ENCODE measurements at regions not wholly inside any gene's neighbourhood (a gene's known extent, or its start where the extent isn't known, plus 50 kb on each side); places are given as distances from the start of the nearest gene placed in this dataset.

DNA sequence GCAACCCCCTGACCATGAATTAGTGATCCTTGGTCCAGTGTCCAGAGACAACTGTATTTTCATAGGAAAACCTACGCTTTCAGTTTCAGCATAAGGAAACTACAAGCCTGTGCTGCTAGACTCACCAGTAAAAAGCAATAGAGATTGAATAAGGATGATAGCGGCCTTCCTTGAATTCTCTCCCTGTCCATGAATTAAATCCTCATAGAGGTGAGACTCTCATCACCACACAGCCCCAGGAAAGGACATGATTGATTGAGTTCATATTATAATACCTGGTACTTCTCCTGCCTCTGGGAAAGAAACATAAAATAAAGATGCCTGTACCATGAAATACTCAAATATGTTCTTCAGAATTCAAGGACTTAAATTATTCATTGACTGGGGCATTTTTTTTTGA is 146.3 kb upstream of the SPOPL start:
- H3K79me2 ChIP-seq: no peaks in the 10 kb centered on the region
- TF ChIP-seq, protein P1, sequence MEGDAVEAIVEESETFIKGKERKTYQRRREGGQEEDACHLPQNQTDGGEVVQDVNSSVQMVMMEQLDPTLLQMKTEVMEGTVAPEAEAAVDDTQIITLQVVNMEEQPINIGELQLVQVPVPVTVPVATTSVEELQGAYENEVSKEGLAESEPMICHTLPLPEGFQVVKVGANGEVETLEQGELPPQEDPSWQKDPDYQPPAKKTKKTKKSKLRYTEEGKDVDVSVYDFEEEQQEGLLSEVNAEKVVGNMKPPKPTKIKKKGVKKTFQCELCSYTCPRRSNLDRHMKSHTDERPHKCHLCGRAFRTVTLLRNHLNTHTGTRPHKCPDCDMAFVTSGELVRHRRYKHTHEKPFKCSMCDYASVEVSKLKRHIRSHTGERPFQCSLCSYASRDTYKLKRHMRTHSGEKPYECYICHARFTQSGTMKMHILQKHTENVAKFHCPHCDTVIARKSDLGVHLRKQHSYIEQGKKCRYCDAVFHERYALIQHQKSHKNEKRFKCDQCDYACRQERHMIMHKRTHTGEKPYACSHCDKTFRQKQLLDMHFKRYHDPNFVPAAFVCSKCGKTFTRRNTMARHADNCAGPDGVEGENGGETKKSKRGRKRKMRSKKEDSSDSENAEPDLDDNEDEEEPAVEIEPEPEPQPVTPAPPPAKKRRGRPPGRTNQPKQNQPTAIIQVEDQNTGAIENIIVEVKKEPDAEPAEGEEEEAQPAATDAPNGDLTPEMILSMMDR (IDR thresholded peaks at IDR 0.05): no peak
- H3K9ac ChIP-seq: no peak overlapping the region
- H2AFZ ChIP-seq: no peak overlapping the region
- no peaks in the 10 kb centered on the region for H3K9me3 ChIP-seq (ENCODE audit: control insufficient read depth, low read length)
- no peaks in the 10 kb centered on the region for H3K27me3 ChIP-seq (ENCODE audit: control insufficient read depth, insufficient read depth, low read length)
- H3K36me3 ChIP-seq (ENCODE audit: control insufficient read depth, insufficient read depth, low read length): no peaks in the 10 kb centered on the region
- no peaks in the 10 kb centered on the region for H3K4me1 ChIP-seq
- no peak overlapping the region for H3K4me2 ChIP-seq (ENCODE audit: low read length)
- H3K4me3 ChIP-seq (ENCODE audit: low read depth, low read length): no peak overlapping the region
- H3K27ac ChIP-seq: no peak overlapping the region

DNA sequence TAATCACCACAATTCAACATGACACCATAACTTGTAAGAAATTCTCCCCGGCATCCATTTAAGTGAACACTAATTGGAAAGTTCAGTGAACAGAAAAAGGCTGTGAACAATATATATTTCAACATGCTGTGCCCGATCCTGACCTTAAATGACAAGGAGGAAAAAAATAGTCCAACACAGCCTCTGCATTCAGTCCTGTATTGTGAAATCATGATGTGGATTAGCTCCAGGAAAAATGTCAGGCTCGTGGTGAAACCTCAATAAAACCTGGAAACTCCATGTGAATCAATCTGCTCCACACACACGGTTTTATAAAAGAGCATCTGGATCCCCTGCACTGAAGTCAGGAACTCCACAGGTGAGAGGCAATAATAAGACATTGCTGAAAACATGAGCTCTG is 145.4 kb upstream of the SPOPL start:
- H3K27ac ChIP-seq: no peak overlapping the region
- TF ChIP-seq, protein P1 (IDR thresholded peaks at IDR 0.05): no peak
- no peaks in the 10 kb centered on the region for H3K4me1 ChIP-seq
- no peak overlapping the region for H3K9ac ChIP-seq
- no peaks in the 10 kb centered on the region for H3K27me3 ChIP-seq (ENCODE audit: control insufficient read depth, insufficient read depth, low read length)
- H3K79me2 ChIP-seq: no peaks in the 10 kb centered on the region
- no peak overlapping the region for H3K4me2 ChIP-seq (ENCODE audit: low read length)
- no peak overlapping the region for H3K4me3 ChIP-seq (ENCODE audit: low read depth, low read length)
- no peaks in the 10 kb centered on the region for H3K36me3 ChIP-seq (ENCODE audit: control insufficient read depth, insufficient read depth, low read length)
- no peaks in the 10 kb centered on the region for H3K9me3 ChIP-seq (ENCODE audit: control insufficient read depth, low read length)
- no peak overlapping the region for H2AFZ ChIP-seq

DNA sequence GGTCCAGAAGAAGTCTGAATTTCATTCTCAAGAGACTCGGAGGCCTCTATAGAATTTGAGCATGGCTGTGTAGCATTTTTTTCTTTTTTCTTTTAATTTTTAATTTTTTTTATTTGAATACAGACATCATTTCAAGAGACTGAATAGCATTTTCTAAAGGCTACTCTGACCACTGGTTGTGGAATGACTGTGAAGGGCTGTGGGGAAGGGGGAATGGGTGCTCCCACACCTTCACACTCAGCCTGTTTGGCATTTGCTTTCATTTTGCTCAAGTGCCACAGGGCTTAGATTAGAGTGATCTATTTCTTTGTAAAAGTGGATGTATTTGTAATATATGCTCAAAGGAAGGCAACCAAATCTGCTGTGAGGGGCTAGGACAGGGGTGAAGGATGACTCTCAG is 142.0 kb upstream of the SPOPL start:
- TF ChIP-seq, protein P1 (IDR thresholded peaks at IDR 0.05): no peak
- Histone ChIP-seq H2AFZ (no peak overlapping the region), H3K4me2 (ENCODE audit: low read length) (no peak overlapping the region), H3K4me3 (ENCODE audit: low read depth, low read length) (no peak overlapping the region), H3K9me3 (ENCODE audit: control insufficient read depth, low read length) (no peaks in the 10 kb centered on the region), H3K27ac (no peak overlapping the region), H3K4me1 (no peaks in the 10 kb centered on the region), H3K79me2 (no peaks in the 10 kb centered on the region), H3K9ac (no peak overlapping the region), H3K27me3 (ENCODE audit: control insufficient read depth, insufficient read depth, low read length) (no peaks in the 10 kb centered on the region), H3K36me3 (ENCODE audit: control insufficient read depth, insufficient read depth, low read length) (no peaks in the 10 kb centered on the region)

DNA sequence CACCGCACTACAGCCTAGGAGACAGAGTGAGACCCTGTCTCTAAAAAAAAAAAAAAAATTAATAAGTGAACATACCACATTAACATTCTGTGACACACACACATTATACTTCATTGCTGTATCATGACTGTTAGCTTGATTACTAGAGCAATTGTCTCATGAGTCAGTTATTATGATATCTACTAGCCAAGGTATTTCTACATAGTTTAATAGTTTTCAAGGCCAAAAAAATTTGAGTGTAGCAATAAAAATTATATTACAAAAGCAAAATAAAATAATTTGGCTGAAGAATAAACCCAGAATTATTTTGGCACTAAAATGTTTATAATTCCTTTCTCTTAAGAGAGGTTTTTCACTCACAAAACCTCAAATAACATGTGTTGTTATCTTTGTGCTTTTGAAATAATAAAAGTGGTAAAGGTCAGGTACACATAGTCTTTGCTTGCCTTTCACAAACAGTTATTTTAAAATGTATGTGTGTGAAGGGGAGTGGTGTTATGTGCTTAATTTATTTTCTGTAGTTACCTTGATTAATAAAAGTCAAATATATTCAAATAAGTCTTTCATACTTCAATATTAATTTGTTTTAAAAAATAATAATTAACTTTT is 136.9 kb upstream of the SPOPL start:
- Histone ChIP-seq H3K27ac (no peak overlapping the region), H2AFZ (no peak overlapping the region), H3K9me3 (ENCODE audit: control insufficient read depth, low read length) (no peaks in the 10 kb centered on the region), H3K4me2 (ENCODE audit: low read length) (no peak overlapping the region), H3K36me3 (ENCODE audit: control insufficient read depth, insufficient read depth, low read length) (no peaks in the 10 kb centered on the region), H3K9ac (no peak overlapping the region), H3K79me2 (no peaks in the 10 kb centered on the region), H3K4me3 (ENCODE audit: low read depth, low read length) (no peak overlapping the region), H3K4me1 (no peaks in the 10 kb centered on the region), H3K27me3 (ENCODE audit: control insufficient read depth, insufficient read depth, low read length) (no peaks in the 10 kb centered on the region)
- TF ChIP-seq, protein P1 (IDR thresholded peaks at IDR 0.05): no peak

DNA sequence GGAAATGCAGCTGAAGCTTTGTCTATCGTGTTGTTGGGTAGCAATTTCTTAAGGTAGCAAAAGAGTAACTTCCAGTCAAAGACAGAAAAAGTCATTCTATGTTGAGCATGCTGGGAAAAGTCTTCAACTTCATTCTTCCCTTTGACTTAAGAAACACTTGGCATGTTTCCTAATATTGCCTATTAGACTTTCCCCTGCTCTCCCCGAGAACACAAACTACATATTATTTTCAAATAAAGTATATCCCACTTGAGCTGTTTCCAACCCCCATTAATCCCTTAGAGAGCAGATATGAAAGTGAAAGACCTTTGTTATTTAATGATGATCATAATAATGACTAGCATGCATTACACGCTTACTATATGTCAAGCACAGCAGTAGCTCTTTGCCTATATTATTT is 136.0 kb upstream of the SPOPL start:
- no peak overlapping the region for H3K4me3 ChIP-seq (ENCODE audit: low read depth, low read length)
- no peaks in the 10 kb centered on the region for H3K4me1 ChIP-seq

More for the DNA sequence above, 136.0 kb upstream of the SPOPL start:
- Histone ChIP-seq H2AFZ (no peak overlapping the region), H3K4me2 (ENCODE audit: low read length) (no peak overlapping the region), H3K9me3 (ENCODE audit: control insufficient read depth, low read length) (no peaks in the 10 kb centered on the region), H3K27me3 (ENCODE audit: control insufficient read depth, insufficient read depth, low read length) (no peaks in the 10 kb centered on the region), H3K27ac (no peak overlapping the region), H3K79me2 (no peaks in the 10 kb centered on the region), H3K36me3 (ENCODE audit: control insufficient read depth, insufficient read depth, low read length) (no peaks in the 10 kb centered on the region), H3K9ac (no peak overlapping the region)
- TF ChIP-seq, protein P1 (IDR thresholded peaks at IDR 0.05): no peak

Measured in parathyroid adenoma (tissue), 2 donors.